OCI-LY7 (cell line): ENCODE measurements at regions not wholly inside any gene's neighbourhood (a gene's known extent, or its start where the extent isn't known, plus 50 kb on each side); places are given as distances from the start of the nearest gene placed in this dataset.
"Not testable (repeated sequence)": the region's sequence is repeated elsewhere in the genome, so short reads cannot be mapped to it uniquely, and the experiment has no call there.

Experiments
- EZH2phosphoT487 ChIP-seq: fragments of 200-600 bp; sonication (generic); IDR thresholded peaks from 2 replicates; pipeline ENCODE4 v1.6.1; 2018; ENCODE audit warnings: low read depth, borderline replicate concordance, mild to moderate bottlenecking, mixed run types, antibody characterized with exemption, low read length, moderate library complexity, mixed read lengths
- TF ChIP-seq, protein P1 (sequence below): fragments of 200-600 bp; sonication (generic); conservative IDR thresholded peaks from 2 replicates; pipeline ENCODE4 v1.5.1; 2014; ENCODE audit warnings: mild to moderate bottlenecking, antibody characterized with exemption, low read length, moderate library complexity, mixed read lengths

- TF ChIP-seq, protein P1, sequence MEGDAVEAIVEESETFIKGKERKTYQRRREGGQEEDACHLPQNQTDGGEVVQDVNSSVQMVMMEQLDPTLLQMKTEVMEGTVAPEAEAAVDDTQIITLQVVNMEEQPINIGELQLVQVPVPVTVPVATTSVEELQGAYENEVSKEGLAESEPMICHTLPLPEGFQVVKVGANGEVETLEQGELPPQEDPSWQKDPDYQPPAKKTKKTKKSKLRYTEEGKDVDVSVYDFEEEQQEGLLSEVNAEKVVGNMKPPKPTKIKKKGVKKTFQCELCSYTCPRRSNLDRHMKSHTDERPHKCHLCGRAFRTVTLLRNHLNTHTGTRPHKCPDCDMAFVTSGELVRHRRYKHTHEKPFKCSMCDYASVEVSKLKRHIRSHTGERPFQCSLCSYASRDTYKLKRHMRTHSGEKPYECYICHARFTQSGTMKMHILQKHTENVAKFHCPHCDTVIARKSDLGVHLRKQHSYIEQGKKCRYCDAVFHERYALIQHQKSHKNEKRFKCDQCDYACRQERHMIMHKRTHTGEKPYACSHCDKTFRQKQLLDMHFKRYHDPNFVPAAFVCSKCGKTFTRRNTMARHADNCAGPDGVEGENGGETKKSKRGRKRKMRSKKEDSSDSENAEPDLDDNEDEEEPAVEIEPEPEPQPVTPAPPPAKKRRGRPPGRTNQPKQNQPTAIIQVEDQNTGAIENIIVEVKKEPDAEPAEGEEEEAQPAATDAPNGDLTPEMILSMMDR = not testable (repeated sequence)
- TF ChIP-seq EZH2phosphoT487 = not testable (repeated sequence)
These were observed 206.1 kb upstream of the KCND2 start for GRCh38 chr7:120066898-120067297.
